HepG2 (cell line): ENCODE measurements at regions not wholly inside any gene's neighbourhood (a gene's known extent, or its start where the extent isn't known, plus 50 kb on each side); places are given as distances from the start of the nearest gene placed in this dataset.

Experiments
- ATAC-seq: fragments of 200-7000 bp; cut with Tn5 transposase; 3 replicates; pipeline ENCODE4 v1.9.1; 2020; ENCODE audit warnings: mild to moderate bottlenecking, moderate library complexity
- BruUV-seq: library from RNA; stranded (reverse); fragments of 400-500 nt; replicated peaks from 2 replicates; lab custom pipeline; 2021; lab: Mats Ljungman, UMichigan
- CTCF ChIA-PET: fragments of 300-600 bp; formaldehyde crosslinking; extraction: SDS; loops from one replicate; lab custom pipeline; 2021; ENCODE audit warnings: low total read pairs, inconsistent platforms, low intra/inter-chr PET ratio; lab: Yijun Ruan, JAX
- POLR2A ChIA-PET: fragments of 350-600 bp; sonication (Branson Sonifier 250); formaldehyde crosslinking; loops from one replicate; lab custom pipeline; 2020; ENCODE audit warnings: antibody characterized with exemption, inconsistent platforms; lab: Yijun Ruan, JAX
- DNase-seq: peaks from one replicate; pipeline ENCODE4 v3.0.0-alpha.2; 2015; ENCODE audit warnings: low spot score
- FAIRE-seq: peaks from 3 replicates; lab custom pipeline; 2011; peaks lifted over from hg19 to GRCh38; lab: Jason Lieb, UNC
- H2AFZ ChIP-seq: one replicate; pipeline ENCODE4 v1.6.1; 2011; ENCODE audit warnings: low read length, inconsistent platforms
- H3K27ac ChIP-seq: fragments of 300-600 bp; 3 replicates; pipeline ENCODE4 v1.8.0; 2011; ENCODE audit warnings: mixed run types, mild to moderate bottlenecking, mixed read lengths, low read length, inconsistent platforms; ENCODE audit not compliant: insufficient read depth; ENCODE audit errors: extremely low read length
- H3K27me3 ChIP-seq, 2 experiments: fragments of 200-600 bp in 1 of 2; 2 replicates in 1 of 2; 3 replicates in 1 of 2; pipeline versions ENCODE4 v1.6.0 to v1.8.0; 2011; ENCODE audit warnings: low read length in 2 of 2, mild to moderate bottlenecking in 2 of 2, moderate library complexity in 2 of 2, inconsistent platforms in 1 of 2; ENCODE audit not compliant: insufficient read depth in 2 of 2, control insufficient read depth in 1 of 2
- H3K36me3 ChIP-seq, 2 experiments: fragments of 200-600 bp in 1 of 2; replicated peaks in 1 of 2; 2 replicates in 1 of 2; 3 replicates in 1 of 2; pipeline versions ENCODE4 v1.5.1 to v1.8.0; 2011; ENCODE audit warnings: low read length in 2 of 2, inconsistent platforms in 1 of 2; ENCODE audit not compliant: insufficient read depth in 2 of 2, control insufficient read depth in 1 of 2
- H3K4me1 ChIP-seq: 2 replicates; pipeline ENCODE4 v1.5.1; 2012; ENCODE audit warnings: low read length, inconsistent platforms; ENCODE audit not compliant: insufficient read depth
- H3K4me2 ChIP-seq: 2 replicates; pipeline ENCODE4 v1.6.0; 2011; ENCODE audit warnings: low read depth, low read length, inconsistent platforms
- H3K4me3 ChIP-seq, 3 experiments: fragments of 200-600 bp in 1 of 3; sonication (generic), shearing (Covaris generic) in 1 of 3; replicated peaks in 1 of 3; 2 replicates each; pipeline ENCODE4 v1.5.1; 2011 to 2016; ENCODE audit warnings: low read length in 3 of 3, inconsistent platforms in 2 of 3, low read depth in 2 of 3, mild to moderate bottlenecking in 2 of 3, control low read depth in 1 of 3, mixed read lengths in 1 of 3; ENCODE audit not compliant: insufficient read depth in 1 of 3
- H3K79me2 ChIP-seq: one replicate; pipeline ENCODE4 v1.6.1; 2011; ENCODE audit warnings: low read length, inconsistent platforms; ENCODE audit not compliant: insufficient read depth
- H3K9ac ChIP-seq: 2 replicates; pipeline ENCODE4 v1.6.0; 2011; ENCODE audit warnings: mild to moderate bottlenecking, low read depth, low read length, inconsistent platforms; ENCODE audit not compliant: insufficient read depth
- H3K9me3 ChIP-seq: 2 replicates; pipeline ENCODE4 v1.5.1; 2012; ENCODE audit warnings: mild to moderate bottlenecking, low read length
- H4K20me1 ChIP-seq: 2 replicates; pipeline ENCODE4 v1.6.0; 2011; ENCODE audit warnings: inconsistent platforms, mild to moderate bottlenecking, low read length, moderate library complexity; ENCODE audit not compliant: insufficient read depth
- GATAD1 ChIP-seq: IDR thresholded peaks from 2 replicates; pipeline ENCODE4 v1.6.1; 2016; ENCODE audit warnings: missing genetic modification reagents, missing compliant biosample characterization
- HNRNPLL ChIP-seq: fragments of 200-400 bp; formaldehyde crosslinking; IDR thresholded peaks from 2 replicates; pipeline ENCODE4 v1.6.1; 2017; ENCODE audit warnings: mild to moderate bottlenecking, low read depth, low read length; ENCODE audit not compliant: poor library complexity, severe bottlenecking
- MXD4 ChIP-seq: IDR thresholded peaks from 2 replicates; pipeline ENCODE4 v1.6.1; 2016; ENCODE audit warnings: mild to moderate bottlenecking, missing biosample characterization, missing genetic modification reagents
- PBX3 ChIP-seq: sonication (generic); formaldehyde crosslinking; IDR thresholded peaks from 2 replicates; pipeline ENCODE4 v1.8.1; 2023; ENCODE audit warnings: missing genetic modification reagents, inconsistent platforms, borderline replicate concordance
- PHF8 ChIP-seq: sonication (generic); formaldehyde crosslinking; IDR thresholded peaks from 2 replicates; pipeline ENCODE4 v1.5.0; 2020; ENCODE audit warnings: missing genetic modification reagents
- RAD51 ChIP-seq: fragments of 450-650 bp; IDR thresholded peaks from 2 replicates; pipeline ENCODE4 v1.6.1; 2016; ENCODE audit warnings: borderline replicate concordance
- SKI ChIP-seq: fragments of 450-650 bp; IDR thresholded peaks from one replicate; pipeline ENCODE4 v1.6.1; 2018; ENCODE audit warnings: mild to moderate bottlenecking; ENCODE audit not compliant: partially characterized antibody
- TGIF2 ChIP-seq: IDR thresholded peaks from 2 replicates; pipeline ENCODE4 v1.6.1; 2016; ENCODE audit warnings: control low read depth, missing compliant biosample characterization
- YEATS2 ChIP-seq: sonication (generic); formaldehyde crosslinking; IDR thresholded peaks from 2 replicates; pipeline ENCODE4 v1.4.0; 2020; ENCODE audit warnings: missing genetic modification reagents, borderline replicate concordance
- ZC3H4 ChIP-seq: sonication (generic); formaldehyde crosslinking; IDR thresholded peaks from 2 replicates; pipeline ENCODE4 v1.4.0; 2020; ENCODE audit warnings: missing genetic modification reagents, borderline replicate concordance
- ZNF260 ChIP-seq: sonication (generic); formaldehyde crosslinking; IDR thresholded peaks from 2 replicates; pipeline ENCODE4 v1.4.0; 2020; ENCODE audit warnings: missing genetic modification reagents, low read depth, mild to moderate bottlenecking, borderline replicate concordance
- ZNF510 ChIP-seq: sonication (generic); formaldehyde crosslinking; IDR thresholded peaks from 2 replicates; pipeline ENCODE4 v1.4.0; 2020; ENCODE audit warnings: low read depth, mild to moderate bottlenecking, missing genetic modification reagents
- ZNF7 ChIP-seq: IDR thresholded peaks from 2 replicates; pipeline ENCODE4 v1.6.1; 2016; ENCODE audit warnings: missing biosample characterization, missing genetic modification reagents
- WGBS: methylation state at CpG from one replicate; pipeline ENCODE4 v1.1.6; 2017; ENCODE audit warnings: low lambda C conversion rate; 5-methylcytosine and 5-hydroxymethylcytosine counted together
- in situ Hi-C: cut with HindIII; loops from 2 replicates; pipeline ENCODE4 v1.10.0; 2017; ENCODE audit warnings: low pct_unique_long_range_greater_than_20kb; ENCODE audit not compliant: extremely low pct_ligation_motif_present
- intact Hi-C: fragments of 100-400 bp; cut with micrococcal nuclease; formaldehyde crosslinking; loops from one replicate; pipeline ENCODE4 v1.10.0; 2022; ENCODE audit not compliant: unreplicated experiment
- TF ChIP-seq, protein P1 (sequence below): sonication (generic); formaldehyde crosslinking; IDR thresholded peaks from 2 replicates; pipeline ENCODE4 v1.8.0; 2022; ENCODE audit warnings: missing genetic modification reagents, mild to moderate bottlenecking, inconsistent platforms, borderline replicate concordance

GRCh38 chr10:36465604-36466379 lies 659.6 kb upstream of the ANKRD30A start:
- no peak overlapping the region for H3K27ac ChIP-seq

GRCh38 chr10:36464291-36464690 lies 661.1 kb upstream of the ANKRD30A start:
- Histone ChIP-seq H3K9me3 (no peaks in the 10 kb centered on the region), H3K4me1 (no peaks in the 10 kb centered on the region), H3K27ac (no peak overlapping the region), H3K4me2 (no peak overlapping the region), H3K79me2 (no peaks in the 10 kb centered on the region), H3K4me3 (no peak overlapping the region), H3K36me3 (no peaks in the 10 kb centered on the region), H3K9ac (no peak overlapping the region), H3K27me3 (no peaks in the 10 kb centered on the region), H4K20me1 (no peaks in the 10 kb centered on the region), H2AFZ (no peak overlapping the region)
- 0% methylated on average over 1 of the region's 1 CpG for WGBS
- DNase-seq (no peak), ATAC-seq (no peak), FAIRE-seq (no peak)
- no peak for TF ChIP-seq MXD4 (CRISPR knock-in tag)
- no peak for TF ChIP-seq ZNF7
- TF ChIP-seq ZC3H4 (CRISPR knock-in tag), result no peak
- TF ChIP-seq SKI, result no peak
- TF ChIP-seq, protein P1, sequence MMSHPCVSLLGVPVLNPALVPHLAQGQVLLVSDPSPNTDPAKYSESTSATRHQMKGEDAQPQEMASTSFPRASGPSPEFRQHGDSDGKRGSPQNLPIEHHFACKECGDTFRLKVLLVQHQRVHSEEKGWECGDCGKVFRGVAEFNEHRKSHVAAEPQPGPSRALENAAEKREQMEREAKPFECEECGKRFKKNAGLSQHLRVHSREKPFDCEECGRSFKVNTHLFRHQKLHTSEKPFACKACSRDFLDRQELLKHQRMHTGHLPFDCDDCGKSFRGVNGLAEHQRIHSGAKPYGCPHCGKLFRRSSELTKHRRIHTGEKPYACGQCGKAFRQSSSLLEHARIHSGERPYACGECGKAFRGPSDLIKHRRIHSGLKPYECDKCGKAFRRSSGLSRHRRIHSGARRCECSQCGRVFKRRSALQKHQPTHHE (CRISPR knock-in tag), result no peak
- no peak for TF ChIP-seq HNRNPLL
- TF ChIP-seq PHF8 (CRISPR knock-in tag), result no peak
- TF ChIP-seq YEATS2, result no peak
- CTCF ChIA-PET, result no interaction called here
- no TSS peak for BruUV-seq
- in situ Hi-C loops, result no loop called here
- POLR2A ChIA-PET, result no interaction called here
- intact Hi-C loops, result no loop called here

More at GRCh38 chr10:36465604-36466379, 659.6 kb upstream of the ANKRD30A start:
- Histone ChIP-seq H3K36me3 (no peaks in the 10 kb centered on the region), H3K79me2 (no peaks in the 10 kb centered on the region), H2AFZ (no peak overlapping the region), H3K9me3 (no peaks in the 10 kb centered on the region), H3K9ac (no peak overlapping the region), H3K27me3 (no peaks in the 10 kb centered on the region), H3K4me3 (no peak overlapping the region), H4K20me1 (no peaks in the 10 kb centered on the region), H3K4me1 (no peaks in the 10 kb centered on the region), H3K4me2 (no peak overlapping the region)
- DNase-seq (no peak), FAIRE-seq (no peak), ATAC-seq (no peak)
- TF ChIP-seq PBX3 (no peak), TGIF2 (CRISPR knock-in tag) (no peak), RAD51 (peak; percentile 60; the same call in 1 of the 2 replicates), ZNF260 (CRISPR knock-in tag) (no peak), ZNF510 (CRISPR knock-in tag) (no peak), GATAD1 (no peak)
- intact Hi-C loops (no loop called here), in situ Hi-C loops (no loop called here)
- POLR2A ChIA-PET, result no interaction called here
- CTCF ChIA-PET, result no interaction called here
- BruUV-seq, result no TSS peak
- WGBS, result 2% methylated on average over 3 of the region's 3 CpGs
